ENCODE measurements at regions not wholly inside any gene's neighbourhood (a gene's known extent, or its start where the extent isn't known, plus 50 kb on each side); places are given as distances from the start of the nearest gene placed in this dataset.

DNA sequence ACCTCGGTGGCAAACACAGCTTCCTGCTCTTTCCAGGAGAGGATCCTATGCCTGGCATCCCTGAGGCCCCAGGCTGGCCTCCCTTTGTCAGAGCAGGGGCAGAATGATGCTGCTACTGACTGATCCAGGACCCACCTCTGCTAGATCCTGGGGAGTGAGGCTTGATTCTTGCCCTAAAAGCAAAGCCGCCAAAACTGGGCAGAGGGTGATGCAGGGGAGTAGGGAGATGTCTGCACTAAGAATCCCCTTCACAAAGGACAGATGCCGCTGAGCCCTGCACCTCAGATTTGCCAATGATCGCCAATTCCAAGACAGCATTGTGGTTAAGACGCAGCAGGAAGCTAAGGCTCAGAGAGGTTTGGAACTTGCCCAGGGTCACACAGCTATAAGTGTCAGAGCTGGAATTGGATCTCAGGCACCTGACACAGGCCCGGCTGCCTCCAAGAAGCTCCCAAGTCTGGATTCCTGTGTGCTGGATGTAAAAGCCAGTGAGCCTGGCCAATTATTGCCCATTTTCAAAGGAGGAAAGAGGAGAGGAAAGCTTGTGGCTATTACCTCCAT is 60.7 kb upstream of the TNRC6C start (continued):
- TF ChIP-seq, protein P1, sequence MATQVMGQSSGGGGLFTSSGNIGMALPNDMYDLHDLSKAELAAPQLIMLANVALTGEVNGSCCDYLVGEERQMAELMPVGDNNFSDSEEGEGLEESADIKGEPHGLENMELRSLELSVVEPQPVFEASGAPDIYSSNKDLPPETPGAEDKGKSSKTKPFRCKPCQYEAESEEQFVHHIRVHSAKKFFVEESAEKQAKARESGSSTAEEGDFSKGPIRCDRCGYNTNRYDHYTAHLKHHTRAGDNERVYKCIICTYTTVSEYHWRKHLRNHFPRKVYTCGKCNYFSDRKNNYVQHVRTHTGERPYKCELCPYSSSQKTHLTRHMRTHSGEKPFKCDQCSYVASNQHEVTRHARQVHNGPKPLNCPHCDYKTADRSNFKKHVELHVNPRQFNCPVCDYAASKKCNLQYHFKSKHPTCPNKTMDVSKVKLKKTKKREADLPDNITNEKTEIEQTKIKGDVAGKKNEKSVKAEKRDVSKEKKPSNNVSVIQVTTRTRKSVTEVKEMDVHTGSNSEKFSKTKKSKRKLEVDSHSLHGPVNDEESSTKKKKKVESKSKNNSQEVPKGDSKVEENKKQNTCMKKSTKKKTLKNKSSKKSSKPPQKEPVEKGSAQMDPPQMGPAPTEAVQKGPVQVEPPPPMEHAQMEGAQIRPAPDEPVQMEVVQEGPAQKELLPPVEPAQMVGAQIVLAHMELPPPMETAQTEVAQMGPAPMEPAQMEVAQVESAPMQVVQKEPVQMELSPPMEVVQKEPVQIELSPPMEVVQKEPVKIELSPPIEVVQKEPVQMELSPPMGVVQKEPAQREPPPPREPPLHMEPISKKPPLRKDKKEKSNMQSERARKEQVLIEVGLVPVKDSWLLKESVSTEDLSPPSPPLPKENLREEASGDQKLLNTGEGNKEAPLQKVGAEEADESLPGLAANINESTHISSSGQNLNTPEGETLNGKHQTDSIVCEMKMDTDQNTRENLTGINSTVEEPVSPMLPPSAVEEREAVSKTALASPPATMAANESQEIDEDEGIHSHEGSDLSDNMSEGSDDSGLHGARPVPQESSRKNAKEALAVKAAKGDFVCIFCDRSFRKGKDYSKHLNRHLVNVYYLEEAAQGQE (IDR thresholded peaks at IDR 0.05; ENCODE audit: borderline replicate concordance), result no peak
- TF ChIP-seq, protein P1 (CRISPR knock-in tag; IDR thresholded peaks at IDR 0.05; ENCODE audit: low read depth), result no peak
- TF ChIP-seq BCOR (IDR thresholded peaks at IDR 0.05) (peak; percentile 44; the same call in 1 of the 2 replicates), TRIM24 (IDR thresholded peaks at IDR 0.05) (no peak), NCOA6 (IDR thresholded peaks at IDR 0.05) (no peak), SRSF9 (IDR thresholded peaks at IDR 0.05; ENCODE audit: borderline replicate concordance, low read depth, low read length) (no peak), NCOA4 (IDR thresholded peaks at IDR 0.05; ENCODE audit: partially characterized antibody) (no peak), RBM25 (IDR thresholded peaks at IDR 0.05; ENCODE audit: low read depth, low read length, severe bottlenecking) (peak; percentile 64), ZNF830 (CRISPR knock-in tag; IDR thresholded peaks at IDR 0.05) (no peak), ZNF785 (CRISPR knock-in tag; IDR thresholded peaks at IDR 0.05) (no peak), NFYB (IDR thresholded peaks at IDR 0.05; ENCODE audit: extremely low read depth, insufficient read length) (no peak), HDAC8 (tag; IDR thresholded peaks at IDR 0.05) (no peak)
